HG03045 (cell line): ENCODE measurements at regions not wholly inside any gene's neighbourhood (a gene's known extent, or its start where the extent isn't known, plus 50 kb on each side); places are given as distances from the start of the nearest gene placed in this dataset.
"Not testable (repeated sequence)": the region's sequence is repeated elsewhere in the genome, so short reads cannot be mapped to it uniquely, and the experiment has no call there.

Source experiments
- ATAC-seq: cut with Tn5 transposase; IDR thresholded peaks from one replicate; pipeline ENCODE4 v1.9.1; 2021; ENCODE audit warnings: mild to moderate bottlenecking, moderate library complexity; ENCODE audit not compliant: unreplicated experiment

- no peak for ATAC-seq
Measured at GRCh38 chr13:64756621-64757020, 2473.5 kb downstream of the PCDH9 start.

GRCh38 chr13:64755961-64756360 lies 2474.2 kb downstream of the PCDH9 start:
- ATAC-seq: no peak

GRCh38 chr13:64753233-64754000 lies 2476.7 kb downstream of the PCDH9 start:
- no peak for ATAC-seq

- ATAC-seq: no peak
Measured at GRCh38 chr13:64749301-64749700, 2480.8 kb downstream of the PCDH9 start.

- ATAC-seq: no peak
Measured at GRCh38 chr13:64746845-64747244, 2483.3 kb downstream of the PCDH9 start.

GRCh38 chr13:64740493-64740892 lies 2489.6 kb downstream of the PCDH9 start:
- no peak for ATAC-seq

GRCh38 chr13:64725492-64725891 lies 2504.6 kb downstream of the PCDH9 start:
- ATAC-seq: no peak

GRCh38 chr13:64723724-64724123 lies 2506.4 kb downstream of the PCDH9 start:
- no peak for ATAC-seq

GRCh38 chr13:64718116-64718515 lies 2512.0 kb downstream of the PCDH9 start:
- no peak for ATAC-seq

GRCh38 chr13:64716936-64717335 lies 2513.2 kb downstream of the PCDH9 start:
- ATAC-seq: no peak

GRCh38 chr13:64709079-64709478 lies 2521.1 kb downstream of the PCDH9 start:
- no peak for ATAC-seq

GRCh38 chr13:64704121-64704649 lies 2526.0 kb downstream of the PCDH9 start:
- ATAC-seq: no peak

GRCh38 chr13:64697226-64697625 lies 2532.9 kb downstream of the PCDH9 start:
- ATAC-seq: no peak

- ATAC-seq: no peak
Measured at GRCh38 chr13:64688893-64689677, 2541.1 kb downstream of the PCDH9 start.

GRCh38 chr13:64686536-64686935 lies 2543.6 kb downstream of the PCDH9 start:
- ATAC-seq: not testable (repeated sequence)

- ATAC-seq: no peak
Measured at GRCh38 chr13:64684685-64685431, 2545.3 kb downstream of the PCDH9 start.

GRCh38 chr13:64684108-64684507 lies 2546.0 kb downstream of the PCDH9 start:
- no peak for ATAC-seq

- no peak for ATAC-seq
Measured at GRCh38 chr13:64680739-64681138, 2549.4 kb downstream of the PCDH9 start.

GRCh38 chr13:64675255-64675892 lies 2554.8 kb downstream of the PCDH9 start:
- no peak for ATAC-seq

- no peak for ATAC-seq
Measured at GRCh38 chr13:64674126-64674525, 2556.0 kb downstream of the PCDH9 start.

GRCh38 chr13:64672751-64673150 lies 2557.4 kb downstream of the PCDH9 start:
- ATAC-seq: no peak
